ENCODE measurements at regions not wholly inside any gene's neighbourhood (a gene's known extent, or its start where the extent isn't known, plus 50 kb on each side); places are given as distances from the start of the nearest gene placed in this dataset.

DNA sequence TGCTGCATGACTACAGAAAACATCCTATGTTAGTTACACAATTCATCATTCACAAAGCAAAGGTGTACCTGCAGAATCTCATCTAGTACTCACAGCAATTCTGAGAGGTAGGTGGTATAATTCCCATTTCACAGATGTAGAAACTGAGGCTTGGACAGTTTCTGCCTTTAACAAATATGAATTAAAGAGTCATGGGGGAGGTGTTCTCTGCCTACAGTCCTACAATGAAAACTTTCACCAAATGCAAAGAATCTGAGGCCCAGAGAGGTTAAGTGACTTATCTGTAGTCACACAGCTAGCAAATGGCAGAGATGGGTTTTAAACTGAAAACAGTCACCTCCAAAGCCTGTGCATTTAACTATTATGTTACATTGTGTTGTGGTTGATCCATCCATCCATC, 171.6 kb upstream of the WSCD2 start:
- TF ChIP-seq POLR2A (IDR thresholded peaks at IDR 0.05; ENCODE audit: low read length) (no peak), GATA1 (IDR thresholded peaks at IDR 0.05; ENCODE audit: low read depth, low read length) (no peak)
